ENCODE measurements at regions not wholly inside any gene's neighbourhood (a gene's known extent, or its start where the extent isn't known, plus 50 kb on each side); places are given as distances from the start of the nearest gene placed in this dataset.

DNA sequence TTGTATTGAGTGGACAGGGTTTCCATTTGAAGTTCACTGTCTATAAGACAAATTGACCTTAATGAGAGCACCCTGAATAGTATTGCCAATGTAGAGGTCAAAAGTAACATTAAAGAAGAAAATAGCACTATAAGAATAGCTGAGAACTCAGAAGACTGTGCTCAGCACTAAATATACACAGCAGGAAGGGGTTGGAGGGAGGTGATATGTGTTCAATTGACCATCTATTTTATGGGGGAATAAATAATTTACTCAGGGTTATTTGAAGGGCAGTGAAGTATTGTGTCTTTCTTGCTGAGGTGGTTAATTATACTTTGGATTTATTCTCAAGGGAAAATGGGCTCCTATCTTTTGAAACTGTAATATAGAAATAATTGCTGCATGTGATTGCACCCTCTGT lies 1380.5 kb upstream of the SPRY2 start:
- no peak for DNase-seq (ENCODE audit: low read depth)
- no peak overlapping the region for H3K4me3 ChIP-seq (ENCODE audit: low read depth, low read length)
- TF ChIP-seq, protein P1, sequence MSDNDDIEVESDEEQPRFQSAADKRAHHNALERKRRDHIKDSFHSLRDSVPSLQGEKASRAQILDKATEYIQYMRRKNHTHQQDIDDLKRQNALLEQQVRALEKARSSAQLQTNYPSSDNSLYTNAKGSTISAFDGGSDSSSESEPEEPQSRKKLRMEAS (IDR thresholded peaks at IDR 0.05; ENCODE audit: low read depth, low read length) = no peak
- TF ChIP-seq, protein P2, sequence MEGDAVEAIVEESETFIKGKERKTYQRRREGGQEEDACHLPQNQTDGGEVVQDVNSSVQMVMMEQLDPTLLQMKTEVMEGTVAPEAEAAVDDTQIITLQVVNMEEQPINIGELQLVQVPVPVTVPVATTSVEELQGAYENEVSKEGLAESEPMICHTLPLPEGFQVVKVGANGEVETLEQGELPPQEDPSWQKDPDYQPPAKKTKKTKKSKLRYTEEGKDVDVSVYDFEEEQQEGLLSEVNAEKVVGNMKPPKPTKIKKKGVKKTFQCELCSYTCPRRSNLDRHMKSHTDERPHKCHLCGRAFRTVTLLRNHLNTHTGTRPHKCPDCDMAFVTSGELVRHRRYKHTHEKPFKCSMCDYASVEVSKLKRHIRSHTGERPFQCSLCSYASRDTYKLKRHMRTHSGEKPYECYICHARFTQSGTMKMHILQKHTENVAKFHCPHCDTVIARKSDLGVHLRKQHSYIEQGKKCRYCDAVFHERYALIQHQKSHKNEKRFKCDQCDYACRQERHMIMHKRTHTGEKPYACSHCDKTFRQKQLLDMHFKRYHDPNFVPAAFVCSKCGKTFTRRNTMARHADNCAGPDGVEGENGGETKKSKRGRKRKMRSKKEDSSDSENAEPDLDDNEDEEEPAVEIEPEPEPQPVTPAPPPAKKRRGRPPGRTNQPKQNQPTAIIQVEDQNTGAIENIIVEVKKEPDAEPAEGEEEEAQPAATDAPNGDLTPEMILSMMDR (IDR thresholded peaks at IDR 0.05; ENCODE audit: low read depth, low read length) = no peak
- no peak for TF ChIP-seq MYC (IDR thresholded peaks at IDR 0.05; ENCODE audit: low read depth, low read length)
- no peak for TF ChIP-seq POLR2A (IDR thresholded peaks at IDR 0.05; ENCODE audit: extremely low read depth, insufficient read length)

DNA sequence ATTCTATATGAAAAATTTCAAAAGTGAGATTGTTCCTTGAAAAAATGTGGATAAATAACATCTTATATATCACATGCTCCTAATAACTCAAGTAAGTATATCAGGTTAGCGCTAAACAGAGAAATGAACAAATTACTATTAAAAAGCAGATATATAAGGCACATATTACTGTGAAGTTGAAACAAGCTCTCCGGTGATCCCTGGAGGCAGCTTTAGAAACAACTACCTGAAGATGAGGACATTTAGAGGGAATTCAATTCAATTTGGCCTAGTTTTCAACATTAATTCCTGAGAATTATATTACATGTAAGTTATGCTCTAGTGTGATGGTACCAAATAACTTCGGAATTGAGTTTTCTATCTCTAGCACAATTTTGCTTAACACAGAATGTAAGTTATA lies 1373.6 kb upstream of the SPRY2 start:
- no peak overlapping the region for H3K4me3 ChIP-seq (ENCODE audit: low read depth, low read length)
- no peak for DNase-seq (ENCODE audit: low read depth)
- TF ChIP-seq, protein P1 (IDR thresholded peaks at IDR 0.05; ENCODE audit: low read depth, low read length) = no peak
- TF ChIP-seq, protein P2 (IDR thresholded peaks at IDR 0.05; ENCODE audit: low read depth, low read length) = no peak
- TF ChIP-seq POLR2A (IDR thresholded peaks at IDR 0.05; ENCODE audit: extremely low read depth, insufficient read length) = no peak
- TF ChIP-seq MYC (IDR thresholded peaks at IDR 0.05; ENCODE audit: low read depth, low read length) = no peak

DNA sequence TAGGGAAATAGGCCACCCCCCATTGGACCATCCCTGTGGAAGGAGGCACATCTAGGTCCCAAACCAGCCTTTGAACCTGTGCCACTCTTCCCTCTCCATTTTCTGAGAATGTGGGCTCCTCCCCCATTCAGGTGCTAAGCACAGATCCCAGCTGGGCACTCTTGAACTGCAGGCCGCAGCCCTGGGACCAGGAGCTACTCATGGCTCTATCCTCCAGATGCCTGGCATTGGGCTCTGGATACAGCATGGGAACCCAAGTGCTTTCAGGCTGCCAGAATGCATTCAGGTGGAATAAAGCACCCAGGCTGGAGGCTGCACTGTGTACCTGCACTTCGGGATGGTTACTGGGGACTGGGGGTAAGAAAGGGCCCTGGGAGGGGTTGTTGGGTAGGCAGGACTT lies 1372.3 kb upstream of the SPRY2 start:
- TF ChIP-seq, protein P2 (IDR thresholded peaks at IDR 0.05; ENCODE audit: low read depth, low read length) = no peak
- TF ChIP-seq, protein P1 (IDR thresholded peaks at IDR 0.05; ENCODE audit: low read depth, low read length) = no peak
- TF ChIP-seq MYC (IDR thresholded peaks at IDR 0.05; ENCODE audit: low read depth, low read length) (no peak), POLR2A (IDR thresholded peaks at IDR 0.05; ENCODE audit: extremely low read depth, insufficient read length) (no peak)
- no peak for DNase-seq (ENCODE audit: low read depth)
- no peak overlapping the region for H3K4me3 ChIP-seq (ENCODE audit: low read depth, low read length)

DNA sequence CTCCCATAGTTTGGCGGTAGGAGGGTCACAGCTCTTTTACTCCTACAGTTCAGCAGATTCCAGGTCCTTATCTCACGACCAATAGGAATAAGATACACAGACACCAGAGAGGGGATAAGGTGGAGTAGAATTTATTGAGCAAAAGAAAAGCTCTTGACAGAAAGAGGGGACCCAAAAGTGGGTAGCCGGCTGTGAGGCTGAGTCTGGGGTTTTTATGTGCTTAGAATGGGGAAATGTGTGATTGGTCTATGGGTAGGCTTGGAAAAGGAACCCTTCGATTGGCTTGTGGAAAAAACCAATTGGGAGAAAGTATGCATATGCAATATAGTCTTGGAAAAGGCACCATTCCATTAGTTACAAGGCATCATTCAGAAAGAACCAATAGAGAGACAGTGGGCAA lies 1356.9 kb upstream of the SPRY2 start:
- no peak for DNase-seq (ENCODE audit: low read depth)
- no peak overlapping the region for H3K4me3 ChIP-seq (ENCODE audit: low read depth, low read length)
- TF ChIP-seq, protein P1 (IDR thresholded peaks at IDR 0.05; ENCODE audit: low read depth, low read length) = no peak
- TF ChIP-seq POLR2A (IDR thresholded peaks at IDR 0.05; ENCODE audit: extremely low read depth, insufficient read length) = no peak
- no peak for TF ChIP-seq MYC (IDR thresholded peaks at IDR 0.05; ENCODE audit: low read depth, low read length)
- TF ChIP-seq, protein P2 (IDR thresholded peaks at IDR 0.05; ENCODE audit: low read depth, low read length) = no peak

DNA sequence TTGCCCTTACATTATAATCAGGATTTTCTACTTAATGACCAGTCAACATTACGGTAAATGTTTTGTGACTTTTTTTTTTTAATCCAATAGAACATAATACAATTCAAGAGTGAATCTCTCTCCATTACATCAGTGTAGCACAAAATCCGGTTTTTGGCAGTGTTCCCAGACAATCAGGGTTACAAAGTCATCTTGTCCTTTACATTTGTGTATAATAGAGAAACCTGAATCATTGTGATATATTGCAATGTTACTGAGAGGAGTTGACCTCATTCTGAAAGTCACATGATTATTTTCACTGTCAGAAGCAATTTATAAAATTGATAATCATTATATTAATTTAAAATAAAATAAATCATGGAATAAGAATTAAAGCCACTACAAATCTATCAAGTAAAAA lies 1346.0 kb upstream of the SPRY2 start:
- no peak overlapping the region for H3K4me3 ChIP-seq (ENCODE audit: low read depth, low read length)
- no peak for DNase-seq (ENCODE audit: low read depth)
- no peak for TF ChIP-seq POLR2A (IDR thresholded peaks at IDR 0.05; ENCODE audit: extremely low read depth, insufficient read length)
- TF ChIP-seq, protein P2 (IDR thresholded peaks at IDR 0.05; ENCODE audit: low read depth, low read length) = no peak

DNA sequence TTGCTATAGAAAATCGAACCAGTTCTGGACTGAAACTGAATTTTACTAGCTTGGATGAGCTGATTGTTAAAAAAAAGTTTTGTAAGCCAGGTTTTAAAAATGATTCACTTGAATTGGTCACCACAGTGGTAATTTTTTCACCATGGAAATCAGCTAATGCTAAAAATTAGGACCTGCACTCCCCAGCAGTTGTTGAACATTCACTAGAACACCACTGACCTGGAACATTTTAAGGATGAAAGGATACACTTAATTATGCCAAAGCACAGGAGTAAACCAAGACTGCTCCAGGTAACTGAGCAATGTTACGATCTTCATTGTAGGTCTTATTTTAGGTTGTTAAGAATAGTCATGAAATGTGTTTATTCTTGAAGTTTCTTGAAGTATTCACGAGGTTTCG lies 1342.6 kb upstream of the SPRY2 start:
- no peak overlapping the region for H3K4me3 ChIP-seq (ENCODE audit: low read depth, low read length)
- no peak for DNase-seq (ENCODE audit: low read depth)
- TF ChIP-seq POLR2A (IDR thresholded peaks at IDR 0.05; ENCODE audit: extremely low read depth, insufficient read length) (no peak), MYC (IDR thresholded peaks at IDR 0.05; ENCODE audit: low read depth, low read length) (no peak)
- TF ChIP-seq, protein P2 (IDR thresholded peaks at IDR 0.05; ENCODE audit: low read depth, low read length) = no peak
- TF ChIP-seq, protein P1 (IDR thresholded peaks at IDR 0.05; ENCODE audit: low read depth, low read length) = no peak
